Renal cortical epithelial cell (primary cell): ENCODE measurements at regions not wholly inside any gene's neighbourhood (a gene's known extent, or its start where the extent isn't known, plus 50 kb on each side); places are given as distances from the start of the nearest gene placed in this dataset.
"Not testable (repeated sequence)": the region's sequence is repeated elsewhere in the genome, so short reads cannot be mapped to it uniquely, and the experiment has no call there.

Experiments used
- DNase-seq: peaks from one replicate; pipeline ENCODE4 v3.0.0-alpha.2; 2011; ENCODE audit warnings: low read depth

DNA sequence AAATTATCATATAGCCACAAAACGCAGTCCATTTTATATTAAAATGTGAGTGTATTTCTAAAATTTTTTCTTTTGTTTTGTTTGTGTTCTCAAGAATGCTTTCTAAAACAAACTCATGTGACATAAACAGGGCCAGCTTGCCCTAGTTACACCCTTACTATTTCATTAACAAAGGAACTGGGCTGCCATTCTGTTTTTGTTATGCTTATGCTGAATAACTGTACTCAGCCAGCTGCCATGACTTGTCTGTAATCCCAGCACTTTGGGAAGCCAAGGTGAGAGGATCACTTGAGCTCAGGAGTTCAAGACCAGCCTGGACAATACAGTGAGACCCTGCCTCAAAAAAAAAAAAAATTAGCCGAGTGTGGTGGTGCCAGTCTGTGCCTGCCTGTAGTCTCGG is 66.0 kb upstream of the TMED7 start:
- DNase-seq = not testable (repeated sequence)

DNA sequence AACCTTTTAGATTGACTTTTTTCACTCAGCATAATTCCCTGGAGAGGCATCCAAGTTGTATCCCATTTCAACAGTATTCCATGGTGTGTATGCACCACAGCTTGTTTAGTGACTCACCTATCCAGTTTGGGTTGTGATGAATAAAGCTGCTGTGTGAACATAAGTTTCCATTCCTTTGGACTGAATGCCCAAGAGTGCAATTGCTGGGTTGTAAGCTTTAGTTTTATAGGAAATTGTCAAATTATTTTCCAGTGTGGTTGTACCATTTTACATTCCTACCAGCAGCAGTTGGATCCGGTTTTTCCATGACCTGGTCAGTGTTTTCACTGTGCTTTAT is 60.9 kb upstream of the TMED7 start:
- DNase-seq = peak; percentile 7

DNA sequence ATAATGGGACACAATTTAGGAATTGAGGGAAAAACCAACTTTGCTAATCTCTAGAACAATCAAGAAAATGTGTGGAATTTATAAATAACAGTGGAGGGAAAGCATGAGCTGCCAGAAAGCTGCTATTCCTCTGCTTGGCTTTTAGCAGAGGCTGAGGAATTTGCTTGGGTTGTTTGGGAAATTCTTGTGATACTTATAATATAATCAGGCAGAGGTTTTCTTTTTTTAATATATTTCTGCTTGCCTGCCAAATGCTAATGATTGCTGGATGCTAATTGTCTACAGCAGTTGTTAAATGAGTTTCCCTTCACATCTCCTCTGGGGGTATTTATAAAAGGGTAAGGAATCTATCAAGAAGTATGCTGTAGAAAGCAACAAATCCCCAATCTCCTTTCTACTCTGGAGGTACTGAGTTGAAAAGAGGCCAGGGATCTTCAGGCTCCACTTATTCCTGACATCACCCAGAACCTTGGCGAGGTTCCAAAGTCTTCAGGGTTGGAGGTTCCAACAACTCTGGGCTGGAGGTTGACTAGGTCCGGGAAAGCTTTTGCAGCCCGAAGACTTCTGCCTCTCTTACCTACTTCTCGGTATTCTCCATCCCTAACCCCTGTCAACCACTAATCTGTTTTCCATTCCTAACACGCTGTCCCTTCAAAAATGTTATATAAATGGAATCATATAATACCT is 60.4 kb upstream of the TMED7 start:
- DNase-seq = peak; percentile 16

DNA sequence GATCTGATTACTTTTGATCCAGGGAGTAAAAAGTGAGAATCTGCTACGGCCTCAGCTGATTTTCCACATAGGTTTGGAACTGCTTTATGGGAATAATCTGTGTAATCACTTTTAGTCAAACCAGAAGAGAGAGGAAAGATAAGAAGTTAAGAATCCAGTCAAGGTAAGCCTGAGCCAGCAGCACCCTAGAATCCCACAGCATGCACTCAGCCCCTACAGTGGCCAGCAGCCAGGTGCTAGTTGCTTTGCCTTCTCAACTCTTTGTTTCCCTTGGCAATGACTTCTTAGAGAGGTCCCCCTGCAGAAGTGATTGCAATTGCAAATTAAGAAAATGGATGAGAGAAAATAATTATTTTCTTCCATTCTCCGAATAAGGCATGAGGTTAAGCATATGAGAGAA is 59.7 kb upstream of the TMED7 start:
- DNase-seq = no peak

DNA sequence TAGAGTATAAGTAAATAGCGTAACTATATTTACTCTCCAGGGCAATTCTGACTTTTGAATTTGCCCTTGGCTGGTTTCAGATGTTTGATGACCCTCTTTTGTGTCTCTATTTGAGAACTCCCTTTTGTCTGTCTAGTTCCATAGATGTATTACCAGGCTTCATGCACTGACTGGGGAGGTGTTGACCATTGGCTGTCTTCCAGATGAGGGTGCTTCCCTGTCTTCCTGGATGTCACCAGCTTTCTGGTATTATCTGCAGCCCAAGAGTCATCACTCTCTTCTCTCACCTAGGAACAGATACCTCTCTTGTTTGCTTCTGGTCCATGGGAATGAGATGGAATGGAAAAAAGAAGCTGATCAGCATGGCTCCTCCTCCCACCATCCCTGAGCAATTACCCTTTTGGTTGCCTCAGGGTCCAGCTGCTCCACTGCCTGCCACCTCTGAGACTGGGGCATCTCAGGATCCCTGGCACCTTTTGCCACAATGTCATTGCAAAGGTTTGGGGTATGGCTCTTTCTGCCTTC is 58.7 kb upstream of the TMED7 start:
- no peak for DNase-seq

DNA sequence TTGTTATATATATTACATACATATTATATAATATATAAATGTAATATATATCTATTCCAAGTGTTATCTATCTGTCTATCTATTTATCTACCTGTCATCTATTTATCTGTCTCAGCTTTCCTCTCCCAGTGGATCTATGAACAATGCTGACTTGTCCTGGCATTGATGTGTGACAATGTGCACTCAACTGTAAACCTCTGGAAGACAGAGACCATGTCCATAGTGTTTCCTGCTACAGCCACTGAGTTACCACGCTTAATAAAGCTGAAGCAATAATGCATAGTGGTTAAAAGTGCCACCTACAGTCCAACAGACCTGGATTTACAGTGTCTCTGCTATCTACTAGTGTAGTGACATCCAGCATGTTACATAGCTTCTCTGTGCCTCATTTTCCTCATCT is 57.2 kb upstream of the TMED7 start:
- no peak for DNase-seq
